GM20000 (cell line): ENCODE measurements at regions not wholly inside any gene's neighbourhood (a gene's known extent, or its start where the extent isn't known, plus 50 kb on each side); places are given as distances from the start of the nearest gene placed in this dataset.

ENCODE experiments used
- DNase-seq: peaks from one replicate; pipeline ENCODE4 v3.0.0; 2012; ENCODE audit warnings: low spot score
- TF ChIP-seq, protein P1 (sequence below): IDR thresholded peaks from 2 replicates; pipeline ENCODE4 v1.5.1; 2012; ENCODE audit warnings: mild to moderate bottlenecking, control low read depth; ENCODE audit errors: extremely low read depth, missing control alignments

DNA sequence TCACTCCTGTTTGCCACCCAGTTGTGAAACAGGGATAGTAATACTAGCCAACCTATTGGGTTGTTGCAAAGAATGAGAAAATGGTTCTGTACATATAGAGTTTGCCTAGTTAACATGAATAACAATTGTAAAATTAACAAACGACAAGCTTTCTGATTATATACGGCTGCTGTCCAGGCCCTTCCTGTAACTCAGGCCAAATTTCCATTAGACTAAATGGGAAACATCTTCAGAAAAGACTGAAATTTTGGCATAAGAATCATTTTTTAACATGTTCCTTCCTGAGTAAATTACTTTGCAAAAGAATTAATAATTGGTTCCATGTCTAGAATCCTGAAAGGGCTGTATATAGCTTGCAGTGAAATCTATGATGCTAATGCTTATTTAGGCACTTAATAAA, 117.7 kb upstream of the SATB2 start:
- TF ChIP-seq, protein P1, sequence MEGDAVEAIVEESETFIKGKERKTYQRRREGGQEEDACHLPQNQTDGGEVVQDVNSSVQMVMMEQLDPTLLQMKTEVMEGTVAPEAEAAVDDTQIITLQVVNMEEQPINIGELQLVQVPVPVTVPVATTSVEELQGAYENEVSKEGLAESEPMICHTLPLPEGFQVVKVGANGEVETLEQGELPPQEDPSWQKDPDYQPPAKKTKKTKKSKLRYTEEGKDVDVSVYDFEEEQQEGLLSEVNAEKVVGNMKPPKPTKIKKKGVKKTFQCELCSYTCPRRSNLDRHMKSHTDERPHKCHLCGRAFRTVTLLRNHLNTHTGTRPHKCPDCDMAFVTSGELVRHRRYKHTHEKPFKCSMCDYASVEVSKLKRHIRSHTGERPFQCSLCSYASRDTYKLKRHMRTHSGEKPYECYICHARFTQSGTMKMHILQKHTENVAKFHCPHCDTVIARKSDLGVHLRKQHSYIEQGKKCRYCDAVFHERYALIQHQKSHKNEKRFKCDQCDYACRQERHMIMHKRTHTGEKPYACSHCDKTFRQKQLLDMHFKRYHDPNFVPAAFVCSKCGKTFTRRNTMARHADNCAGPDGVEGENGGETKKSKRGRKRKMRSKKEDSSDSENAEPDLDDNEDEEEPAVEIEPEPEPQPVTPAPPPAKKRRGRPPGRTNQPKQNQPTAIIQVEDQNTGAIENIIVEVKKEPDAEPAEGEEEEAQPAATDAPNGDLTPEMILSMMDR = no peak
- no peak for DNase-seq

DNA sequence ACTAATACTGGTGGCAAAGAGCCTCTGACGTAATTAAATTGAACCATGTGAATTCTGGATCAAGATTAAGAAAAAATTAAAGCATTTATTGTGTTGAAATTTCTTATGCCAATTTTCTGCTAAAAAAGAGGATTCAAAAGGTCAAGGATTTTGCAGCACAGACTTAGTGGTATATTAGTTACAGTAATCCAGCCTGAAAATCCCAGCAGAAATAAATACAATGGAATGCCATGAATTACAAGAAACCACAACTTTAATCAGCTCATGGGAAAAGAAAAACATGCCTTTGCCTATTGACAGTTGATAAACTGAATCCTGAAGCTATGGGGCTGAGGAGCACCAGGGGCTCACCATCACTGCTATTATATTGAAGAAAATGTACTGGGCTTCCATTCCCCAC, 114.8 kb upstream of the SATB2 start:
- DNase-seq = no peak
- TF ChIP-seq, protein P1 = no peak

DNA sequence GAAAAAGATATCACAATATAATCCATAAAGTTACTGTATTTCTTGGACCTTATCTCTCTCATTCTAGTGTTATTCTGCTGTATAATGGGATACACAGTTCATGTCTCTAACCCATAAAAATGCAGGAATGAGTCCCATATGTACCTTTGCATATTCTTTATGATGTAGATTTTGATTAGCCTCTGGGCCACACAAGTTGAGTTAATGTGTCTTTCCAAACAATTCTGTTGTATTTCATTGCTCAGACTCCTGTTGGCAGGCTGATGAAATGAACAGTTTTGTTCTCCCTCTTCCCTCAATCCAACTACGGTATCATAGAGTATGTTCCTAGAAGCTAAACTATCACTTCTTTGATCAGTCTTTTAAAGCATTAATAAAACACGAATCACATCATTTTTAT, 113.2 kb upstream of the SATB2 start:
- TF ChIP-seq, protein P1 = no peak
- no peak for DNase-seq

DNA sequence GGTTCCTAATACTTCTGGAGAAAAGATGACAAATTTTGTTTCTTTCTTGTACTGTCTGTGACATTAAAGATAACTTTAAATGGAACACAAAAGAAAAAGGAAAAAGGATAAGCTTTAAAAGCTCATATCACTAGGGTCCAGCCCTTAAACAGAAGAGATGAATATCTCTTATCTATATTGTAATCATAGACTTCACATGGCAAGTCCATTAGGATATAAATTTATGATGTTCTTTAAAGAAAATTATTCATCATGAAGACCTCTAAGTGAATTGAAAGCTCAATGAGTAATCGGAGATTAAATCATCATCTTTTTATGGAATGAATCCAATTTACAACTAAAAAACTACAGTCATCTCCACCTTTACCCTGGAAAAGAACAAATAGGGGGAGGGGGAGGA, 111.6 kb upstream of the SATB2 start:
- TF ChIP-seq, protein P1 = no peak
- no peak for DNase-seq

DNA sequence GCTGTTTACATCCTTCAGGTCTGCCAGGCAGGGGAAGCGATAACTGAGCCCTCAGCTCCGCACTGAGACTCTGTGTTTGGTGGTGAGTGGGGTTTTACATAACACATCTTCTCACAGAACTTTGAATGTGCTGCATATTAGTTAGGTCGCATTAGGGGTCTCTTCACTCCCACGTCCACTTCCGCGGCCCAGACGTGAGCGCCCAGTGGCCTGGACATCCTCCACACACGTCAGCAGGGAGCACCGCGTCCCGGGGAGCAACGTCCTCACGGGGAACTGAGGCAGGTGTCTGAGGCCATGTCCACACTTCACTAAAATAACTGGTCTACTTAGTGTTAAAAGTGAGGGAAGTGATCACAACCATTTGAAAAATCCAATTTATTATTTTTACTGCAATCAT, 100.4 kb upstream of the SATB2 start:
- TF ChIP-seq, protein P1 = no peak
- no peak for DNase-seq

DNA sequence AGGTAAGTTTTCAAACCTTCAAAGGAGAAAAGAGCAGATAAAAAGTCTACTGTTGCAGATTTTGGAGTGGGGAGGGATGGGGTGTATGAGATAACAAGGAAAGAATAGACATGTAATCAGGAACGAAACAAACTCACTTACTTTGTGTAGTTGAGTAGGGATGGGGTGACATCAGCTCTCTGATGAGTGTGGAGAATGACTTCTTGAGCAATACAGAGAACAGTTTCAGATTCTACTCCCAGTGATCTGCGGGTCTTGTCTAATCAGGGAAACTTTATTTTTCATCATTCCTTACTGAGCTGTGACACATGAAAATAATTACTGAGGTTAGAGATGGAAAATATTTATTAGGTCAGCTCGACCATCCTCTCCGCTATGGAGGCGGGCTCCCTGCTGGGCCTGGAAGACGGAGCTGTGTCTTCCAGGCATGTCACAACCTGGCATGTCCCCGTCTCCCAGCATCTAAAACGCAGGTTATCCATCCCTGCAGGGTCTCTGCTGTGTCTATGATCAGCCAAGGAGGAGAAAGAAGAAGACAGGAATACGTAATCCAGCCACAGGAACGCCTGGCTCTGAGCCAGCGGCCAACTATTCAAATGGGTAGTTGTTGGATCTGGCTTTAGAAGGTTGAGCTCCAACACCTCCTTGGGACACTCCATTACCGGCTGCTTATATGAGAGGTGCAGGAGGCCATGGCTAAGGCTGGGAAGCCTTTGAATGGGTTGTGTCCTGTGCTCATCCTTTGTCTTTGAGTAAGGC, 99.0 kb upstream of the SATB2 start:
- TF ChIP-seq, protein P1 = no peak
- no peak for DNase-seq

DNA sequence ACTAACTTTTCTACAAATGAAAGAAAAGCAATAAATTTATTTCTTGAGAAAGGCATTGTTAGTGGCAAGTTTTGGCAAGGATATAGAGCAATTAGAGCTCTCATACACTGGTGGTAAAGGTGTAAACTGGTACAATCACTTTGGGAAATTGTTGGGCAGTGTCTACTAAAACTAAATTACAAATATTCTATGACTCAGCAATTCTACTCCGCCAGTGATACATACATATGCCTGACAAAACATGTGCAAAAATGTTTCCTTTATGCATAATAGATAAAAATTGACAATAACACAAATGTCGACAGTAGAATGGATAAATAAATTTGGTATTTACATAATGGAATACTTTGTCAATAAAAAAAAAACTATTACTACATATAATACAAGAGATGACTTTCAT, 96.3 kb upstream of the SATB2 start:
- DNase-seq = no peak
- TF ChIP-seq, protein P1 = no peak
